ENCODE measurements at regions not wholly inside any gene's neighbourhood (a gene's known extent, or its start where the extent isn't known, plus 50 kb on each side); places are given as distances from the start of the nearest gene placed in this dataset.

DNA sequence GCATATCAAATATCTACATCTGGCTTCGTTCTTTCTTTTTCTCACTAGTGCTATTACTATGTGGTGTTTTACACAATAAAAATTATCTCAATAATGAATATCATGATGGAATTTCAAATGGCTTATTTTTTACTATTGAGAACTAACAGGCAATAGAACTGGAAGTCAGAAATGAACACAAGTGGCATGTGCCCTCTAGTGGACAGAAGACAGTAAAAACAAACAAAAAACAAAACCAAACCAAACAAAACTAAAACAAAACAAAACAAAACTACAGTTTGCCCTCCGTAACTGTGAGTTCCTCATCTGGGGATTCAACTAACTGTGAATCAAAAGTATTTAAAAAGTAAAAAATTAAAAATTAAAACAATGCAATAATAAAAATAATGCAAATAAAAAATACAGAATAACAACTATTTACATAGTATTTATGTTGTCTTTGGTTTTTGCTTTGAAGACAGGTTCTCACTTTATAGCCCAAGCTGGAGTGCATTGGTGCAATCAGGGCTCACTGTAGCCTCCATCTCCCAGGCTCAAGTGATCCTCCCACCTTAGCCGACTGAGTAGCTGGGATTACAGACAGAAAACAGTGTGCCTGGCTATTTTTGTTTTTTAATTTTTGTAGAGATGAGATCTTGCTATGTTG, 195.6 kb upstream of the TACR3 start:
- TF ChIP-seq, protein P1, sequence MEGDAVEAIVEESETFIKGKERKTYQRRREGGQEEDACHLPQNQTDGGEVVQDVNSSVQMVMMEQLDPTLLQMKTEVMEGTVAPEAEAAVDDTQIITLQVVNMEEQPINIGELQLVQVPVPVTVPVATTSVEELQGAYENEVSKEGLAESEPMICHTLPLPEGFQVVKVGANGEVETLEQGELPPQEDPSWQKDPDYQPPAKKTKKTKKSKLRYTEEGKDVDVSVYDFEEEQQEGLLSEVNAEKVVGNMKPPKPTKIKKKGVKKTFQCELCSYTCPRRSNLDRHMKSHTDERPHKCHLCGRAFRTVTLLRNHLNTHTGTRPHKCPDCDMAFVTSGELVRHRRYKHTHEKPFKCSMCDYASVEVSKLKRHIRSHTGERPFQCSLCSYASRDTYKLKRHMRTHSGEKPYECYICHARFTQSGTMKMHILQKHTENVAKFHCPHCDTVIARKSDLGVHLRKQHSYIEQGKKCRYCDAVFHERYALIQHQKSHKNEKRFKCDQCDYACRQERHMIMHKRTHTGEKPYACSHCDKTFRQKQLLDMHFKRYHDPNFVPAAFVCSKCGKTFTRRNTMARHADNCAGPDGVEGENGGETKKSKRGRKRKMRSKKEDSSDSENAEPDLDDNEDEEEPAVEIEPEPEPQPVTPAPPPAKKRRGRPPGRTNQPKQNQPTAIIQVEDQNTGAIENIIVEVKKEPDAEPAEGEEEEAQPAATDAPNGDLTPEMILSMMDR (IDR thresholded peaks at IDR 0.05) = no peak
- no peak for TF ChIP-seq EP300 (IDR thresholded peaks at IDR 0.05)

Measured in ovary (tissue), 3 donors.